ENCODE measurements at regions not wholly inside any gene's neighbourhood (a gene's known extent, or its start where the extent isn't known, plus 50 kb on each side); places are given as distances from the start of the nearest gene placed in this dataset.

- FAIRE-seq: no peak
- no peak overlapping the region for H3K4me3 Mint-ChIP-seq (ENCODE audit: unreplicated experiment)
- Histone ChIP-seq H2AFZ (ENCODE audit: low read depth, low read length) (no peak overlapping the region), H3K4me1 (ENCODE audit: insufficient read depth, low read length) (peaks cover 4% of the 10 kb centered on the region), H3K27ac (ENCODE audit: low read depth, low read length) (no peak overlapping the region), H3K9me3 (ENCODE audit: insufficient read depth, low read depth, low read length) (peaks cover 10% of the 10 kb centered on the region), H3K9ac (ENCODE audit: low read length) (no peak overlapping the region), H3K4me3 (ENCODE audit: insufficient read depth, low read depth, low read length) (no peak overlapping the region), H4K20me1 (ENCODE audit: insufficient read depth, low read length) (no peaks in the 10 kb centered on the region), H3K36me3 (ENCODE audit: insufficient read depth, low read length) (no peaks in the 10 kb centered on the region), H3K27me3 (ENCODE audit: insufficient read depth, low read length) (no peaks in the 10 kb centered on the region), H3K4me2 (ENCODE audit: low read length) (no peak overlapping the region), H3K79me2 (ENCODE audit: insufficient read depth, low read length) (no peaks in the 10 kb centered on the region)
- TF ChIP-seq CTCF (IDR thresholded peaks at IDR 0.05; ENCODE audit: insufficient read depth, low read depth, low read length): no peak
- no peak for TF ChIP-seq EZH2 (IDR thresholded peaks at IDR 0.05; ENCODE audit: insufficient read depth, low read length)
- H3K9me3 Mint-ChIP-seq (ENCODE audit: unreplicated experiment): peaks cover 13% of the 10 kb centered on the region
- DNase-seq (ENCODE audit: low read depth): no peak
- no peaks in the 10 kb centered on the region for H3K36me3 Mint-ChIP-seq (ENCODE audit: low read depth, unreplicated experiment)
- no peak overlapping the region for H3K27ac Mint-ChIP-seq (ENCODE audit: unreplicated experiment)
- no peaks in the 10 kb centered on the region for H3K27me3 Mint-ChIP-seq (ENCODE audit: low read depth, unreplicated experiment)
- H3K4me1 Mint-ChIP-seq (ENCODE audit: low read depth, unreplicated experiment): peaks cover 13% of the 10 kb centered on the region
These were observed 342.3 kb upstream of the CCDC179 start for GRCh38 chr11:23202611-23203010.

- Mint-ChIP-seq H3K4me3 (ENCODE audit: unreplicated experiment) (no peak overlapping the region), H3K36me3 (ENCODE audit: low read depth, unreplicated experiment) (no peaks in the 10 kb centered on the region), H3K27ac (ENCODE audit: unreplicated experiment) (no peak overlapping the region), H3K27me3 (ENCODE audit: low read depth, unreplicated experiment) (no peaks in the 10 kb centered on the region), H3K9me3 (ENCODE audit: unreplicated experiment) (peaks cover 6% of the 10 kb centered on the region), H3K4me1 (ENCODE audit: low read depth, unreplicated experiment) (peaks cover 13% of the 10 kb centered on the region)
- FAIRE-seq (peak; percentile 26), DNase-seq (ENCODE audit: low read depth) (peak; percentile 66)
- Histone ChIP-seq H3K4me1 (ENCODE audit: insufficient read depth, low read length) (peaks cover 4% of the 10 kb centered on the region), H2AFZ (ENCODE audit: low read depth, low read length) (no peak overlapping the region), H4K20me1 (ENCODE audit: insufficient read depth, low read length) (no peaks in the 10 kb centered on the region), H3K27ac (ENCODE audit: low read depth, low read length) (peak overlapping the region; percentile 81), H3K36me3 (ENCODE audit: insufficient read depth, low read length) (no peaks in the 10 kb centered on the region), H3K9me3 (ENCODE audit: insufficient read depth, low read depth, low read length) (peaks cover 10% of the 10 kb centered on the region), H3K4me2 (ENCODE audit: low read length) (peak overlapping the region; percentile 28), H3K9ac (ENCODE audit: low read length) (no peak overlapping the region), H3K27me3 (ENCODE audit: insufficient read depth, low read length) (no peaks in the 10 kb centered on the region), H3K79me2 (ENCODE audit: insufficient read depth, low read length) (no peaks in the 10 kb centered on the region), H3K4me3 (ENCODE audit: insufficient read depth, low read depth, low read length) (no peak overlapping the region)
- TF ChIP-seq EZH2 (IDR thresholded peaks at IDR 0.05; ENCODE audit: insufficient read depth, low read length) (no peak), CTCF (IDR thresholded peaks at IDR 0.05; ENCODE audit: insufficient read depth, low read depth, low read length) (no peak)
These were observed 345.0 kb upstream of the CCDC179 start for GRCh38 chr11:23205156-23205871.

GRCh38 chr11:23206741-23207336 lies 346.6 kb upstream of the CCDC179 start:
- Histone ChIP-seq H2AFZ (ENCODE audit: low read depth, low read length) (no peak overlapping the region), H3K4me1 (ENCODE audit: insufficient read depth, low read length) (peaks cover 9% of the 10 kb centered on the region), H3K4me3 (ENCODE audit: insufficient read depth, low read depth, low read length) (no peak overlapping the region), H3K36me3 (ENCODE audit: insufficient read depth, low read length) (no peaks in the 10 kb centered on the region), H3K9ac (ENCODE audit: low read length) (peak overlapping the region; percentile 62), H3K79me2 (ENCODE audit: insufficient read depth, low read length) (no peaks in the 10 kb centered on the region), H3K9me3 (ENCODE audit: insufficient read depth, low read depth, low read length) (peaks cover 10% of the 10 kb centered on the region), H3K4me2 (ENCODE audit: low read length) (peak overlapping the region; percentile 73), H4K20me1 (ENCODE audit: insufficient read depth, low read length) (no peaks in the 10 kb centered on the region), H3K27me3 (ENCODE audit: insufficient read depth, low read length) (no peaks in the 10 kb centered on the region), H3K27ac (ENCODE audit: low read depth, low read length) (peak overlapping the region; percentile 81)
- Mint-ChIP-seq H3K4me3 (ENCODE audit: unreplicated experiment) (no peak overlapping the region), H3K27me3 (ENCODE audit: low read depth, unreplicated experiment) (no peaks in the 10 kb centered on the region), H3K9me3 (ENCODE audit: unreplicated experiment) (peaks cover 4% of the 10 kb centered on the region), H3K4me1 (ENCODE audit: low read depth, unreplicated experiment) (peaks cover 22% of the 10 kb centered on the region), H3K36me3 (ENCODE audit: low read depth, unreplicated experiment) (no peaks in the 10 kb centered on the region), H3K27ac (ENCODE audit: unreplicated experiment) (peak overlapping the region; percentile 6)
- no peak for FAIRE-seq
- TF ChIP-seq CTCF (IDR thresholded peaks at IDR 0.05; ENCODE audit: insufficient read depth, low read depth, low read length) (no peak), EZH2 (IDR thresholded peaks at IDR 0.05; ENCODE audit: insufficient read depth, low read length) (no peak)
- peak; percentile 24 for DNase-seq (ENCODE audit: low read depth)
